ENCODE measurements at regions not wholly inside any gene's neighbourhood (a gene's known extent, or its start where the extent isn't known, plus 50 kb on each side); places are given as distances from the start of the nearest gene placed in this dataset.

DNA sequence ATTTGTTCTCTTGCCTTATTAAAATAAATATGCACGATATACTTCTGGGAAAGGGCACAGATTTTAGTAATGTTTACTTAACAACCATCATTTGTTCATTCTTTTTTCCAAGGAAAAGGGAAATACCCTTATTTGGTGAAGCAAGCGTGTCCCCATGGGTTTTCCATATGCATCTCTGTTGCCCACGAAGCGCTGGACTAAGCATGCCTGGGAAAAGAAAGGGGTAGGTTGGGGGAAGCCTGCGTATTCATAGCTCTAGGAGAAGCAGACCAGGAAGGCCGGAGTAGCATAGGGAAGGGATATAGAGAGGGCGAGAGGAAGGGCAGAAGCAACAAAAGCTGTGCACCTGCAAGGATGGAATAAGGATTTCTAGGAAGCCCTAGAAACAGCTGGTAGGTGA lies 61.8 kb upstream of the ACO1 start:
- H3K23ac ChIP-seq (ENCODE audit: insufficient read length) = no peak overlapping the region
- H4K8ac ChIP-seq (ENCODE audit: extremely low read depth, insufficient read depth, low read length) = no peak overlapping the region
- no peaks in the 10 kb centered on the region for H3K79me2 ChIP-seq (ENCODE audit: control insufficient read depth in 1 of 2, insufficient read depth in 2 of 2, low read length in 2 of 2)
- DNase-seq (ENCODE audit: low read depth in 1 of 2, low spot score in 2 of 2) = no peak
- H2BK5ac ChIP-seq (ENCODE audit: low read depth, low read length) = no peak overlapping the region
- no peak overlapping the region for H3K14ac ChIP-seq (ENCODE audit: insufficient read length)
- no peak overlapping the region for H3K4ac ChIP-seq (replicated peaks; ENCODE audit: insufficient read length, low read depth, low read length)
- no peak overlapping the region for H3K18ac ChIP-seq (ENCODE audit: extremely low read depth, low read length)
- H3K79me1 ChIP-seq (ENCODE audit: low read depth, low read length) = no peaks in the 10 kb centered on the region
- H4K91ac ChIP-seq (replicated peaks; ENCODE audit: insufficient read length, low read length) = no peak overlapping the region
- H3K4me1 ChIP-seq (replicated peaks in 1 of 4; ENCODE audit: control insufficient read depth in 3 of 4, insufficient read depth in 4 of 4, low read length in 3 of 4) = peaks cover 0 to 3% (median 0%) of the 10 kb centered on the region in 4 experiments; a peak in 1 of 7 replicates
- no peak overlapping the region for H2AK5ac ChIP-seq (ENCODE audit: low read depth, low read length)
- ChIA-PET POLR2A (ENCODE audit: partially characterized antibody) (interaction anchor here (0.6 kb wide), 1 partner anchor 516 kb away, joined by 4 read pairs; no protein-coding TSS in a partner anchor), CTCF (ENCODE audit: partially characterized antibody) (interaction anchor here (1.0 to 2.5 kb wide), 4 partner anchors 24 to 250 kb away, joined by 3 to 7 read pairs (median 6); no protein-coding TSS in a partner anchor)
- H3K4me3 ChIP-seq (ENCODE audit: extremely low read depth in 1 of 4, insufficient read depth in 2 of 4, low read depth in 3 of 4, low read length in 4 of 4) = no peak overlapping the region
- no peak overlapping the region for H2BK15ac ChIP-seq (ENCODE audit: low read length)
- H2BK12ac ChIP-seq (ENCODE audit: low read depth, low read length) = no peak overlapping the region
- no peak overlapping the region for H3K4me2 ChIP-seq (ENCODE audit: insufficient read depth in 1 of 2, low read depth in 2 of 2, low read length in 2 of 2)
- H3K56ac ChIP-seq (replicated peaks; ENCODE audit: insufficient read length, low read depth, low read length) = no peak overlapping the region
- no peak for FAIRE-seq
- no peak overlapping the region for H2AFZ ChIP-seq (ENCODE audit: low read length)
- H3K23me2 ChIP-seq (ENCODE audit: low read depth, low read length) = no peaks in the 10 kb centered on the region
- no peak overlapping the region for H3K9ac ChIP-seq (replicated peaks in 1 of 4; ENCODE audit: extremely low read depth in 1 of 4, low read depth in 3 of 4, low read length in 3 of 4)
- no peaks in the 10 kb centered on the region for H4K20me1 ChIP-seq (replicated peaks in 1 of 2; ENCODE audit: control insufficient read depth in 1 of 2, insufficient read depth in 2 of 2, low read length in 2 of 2)
- no peaks in the 10 kb centered on the region for H3K27me3 ChIP-seq (replicated peaks in 1 of 4; ENCODE audit: control insufficient read depth in 3 of 4, extremely low read depth in 1 of 4, insufficient read depth in 3 of 4, low read length in 3 of 4)
- H3K27ac ChIP-seq (ENCODE audit: low read depth, low read length) = no peak overlapping the region
- no peak overlapping the region for H2BK20ac ChIP-seq (ENCODE audit: low read length)
- H2BK120ac ChIP-seq (replicated peaks; ENCODE audit: low read depth, low read length) = no peak overlapping the region
- H4K5ac ChIP-seq (ENCODE audit: insufficient read length, low read depth, low read length) = no peak overlapping the region
- 71% methylated on average over 7 of the region's 7 CpGs; no CpG with 5 or more reads in 1 of the 2 experiments for WGBS, 2 experiments (ENCODE audit: extremely low coverage in 1 of 2, insufficient coverage in 1 of 2, insufficient read length in 1 of 2, insufficient replicate concordance in 2 of 2, low coverage in 1 of 2, low lambda C conversion rate in 2 of 2, missing lambda C conversion rate in 1 of 2)
- no peaks in the 10 kb centered on the region for H3K36me3 ChIP-seq (ENCODE audit: control insufficient read depth in 2 of 4, insufficient read depth in 4 of 4, low read length in 3 of 4)
- H3K9me3 ChIP-seq (ENCODE audit: insufficient read depth in 2 of 2, low read depth in 1 of 2, low read length in 1 of 2) = no peaks in the 10 kb centered on the region
- no peak for TF ChIP-seq ZNF274 (IDR thresholded peaks at IDR 0.05; ENCODE audit: borderline replicate concordance, extremely low read depth, low read length)
- TF ChIP-seq JUN (IDR thresholded peaks at IDR 0.05; ENCODE audit: low read depth, low read length) = no peak
- TF ChIP-seq TAF7 (optimal IDR thresholded peaks at IDR 0.05; ENCODE audit: borderline replicate concordance, low read depth, low read length) = no peak
- TF ChIP-seq CHD2 (IDR thresholded peaks at IDR 0.05; ENCODE audit: low read length) = no peak
- TF ChIP-seq EP300 (IDR thresholded peaks at IDR 0.05; ENCODE audit: borderline replicate concordance in 1 of 2, low read depth in 2 of 2, low read length in 2 of 2) = no peak
- no peak for TF ChIP-seq BRCA1 (IDR thresholded peaks at IDR 0.05; ENCODE audit: low read depth, low read length)
- TF ChIP-seq SRF (IDR thresholded peaks at IDR 0.05; ENCODE audit: low read depth, low read length) = no peak
- TF ChIP-seq ASH2L (IDR thresholded peaks at IDR 0.05; ENCODE audit: low read length) = no peak
- no peak for TF ChIP-seq EGR1 (IDR thresholded peaks at IDR 0.05; ENCODE audit: borderline replicate concordance, low read depth, low read length)
